ENCODE measurements at regions not wholly inside any gene's neighbourhood (a gene's known extent, or its start where the extent isn't known, plus 50 kb on each side); places are given as distances from the start of the nearest gene placed in this dataset.

- intact Hi-C loops (cut with DNase I; ENCODE audit: low total_unique reads), result no loop called here
- Histone ChIP-seq H3K4me3 (no peak overlapping the region), H3K27me3 (replicated peaks in 1 of 7) (no peaks in the 10 kb centered on the region), H3K36me3 (no peaks in the 10 kb centered on the region), H3K4me1 (no peaks in the 10 kb centered on the region), H3K9me3 (no peaks in the 10 kb centered on the region), H3K27ac (no peak overlapping the region)
- WGBS, 5 donors, result 0 to 49% (median 36%) methylated on average over 1 of the region's 1 CpG
- TF ChIP-seq POLR2A (IDR thresholded peaks at IDR 0.05), result no peak
- TF ChIP-seq, protein P1, sequence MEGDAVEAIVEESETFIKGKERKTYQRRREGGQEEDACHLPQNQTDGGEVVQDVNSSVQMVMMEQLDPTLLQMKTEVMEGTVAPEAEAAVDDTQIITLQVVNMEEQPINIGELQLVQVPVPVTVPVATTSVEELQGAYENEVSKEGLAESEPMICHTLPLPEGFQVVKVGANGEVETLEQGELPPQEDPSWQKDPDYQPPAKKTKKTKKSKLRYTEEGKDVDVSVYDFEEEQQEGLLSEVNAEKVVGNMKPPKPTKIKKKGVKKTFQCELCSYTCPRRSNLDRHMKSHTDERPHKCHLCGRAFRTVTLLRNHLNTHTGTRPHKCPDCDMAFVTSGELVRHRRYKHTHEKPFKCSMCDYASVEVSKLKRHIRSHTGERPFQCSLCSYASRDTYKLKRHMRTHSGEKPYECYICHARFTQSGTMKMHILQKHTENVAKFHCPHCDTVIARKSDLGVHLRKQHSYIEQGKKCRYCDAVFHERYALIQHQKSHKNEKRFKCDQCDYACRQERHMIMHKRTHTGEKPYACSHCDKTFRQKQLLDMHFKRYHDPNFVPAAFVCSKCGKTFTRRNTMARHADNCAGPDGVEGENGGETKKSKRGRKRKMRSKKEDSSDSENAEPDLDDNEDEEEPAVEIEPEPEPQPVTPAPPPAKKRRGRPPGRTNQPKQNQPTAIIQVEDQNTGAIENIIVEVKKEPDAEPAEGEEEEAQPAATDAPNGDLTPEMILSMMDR (IDR thresholded peaks at IDR 0.05 in 8 of 11, conservative IDR thresholded peaks at IDR 0.05 in 3 of 11), result no peak
- TF ChIP-seq POLR2AphosphoS5 (IDR thresholded peaks at IDR 0.05), result no peak
- DNase-seq, result no peak
Observed at GRCh38 chr4:74583089-74583700, 138.3 kb downstream of the AREG start.

DNA sequence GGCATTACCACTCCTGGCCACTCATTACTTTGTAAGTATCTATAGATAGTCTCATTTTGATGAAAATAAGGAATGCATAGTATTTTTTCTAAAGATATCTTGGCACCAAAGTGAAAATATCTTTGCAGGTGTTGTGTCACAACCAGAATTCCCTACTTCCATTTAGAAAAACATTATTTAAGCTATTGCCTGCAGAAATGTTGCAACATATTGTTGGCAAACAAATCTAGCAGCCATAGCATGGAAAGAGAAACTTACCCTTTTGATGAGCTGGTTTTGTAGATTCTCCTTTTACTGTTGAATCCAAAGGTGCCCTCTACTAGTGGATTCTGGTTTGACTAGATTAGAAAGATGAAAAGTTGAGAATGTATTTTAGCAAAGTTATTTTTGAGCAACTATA, 138.8 kb downstream of the AREG start:
- Histone ChIP-seq H3K27ac (no peak overlapping the region), H3K9me3 (no peaks in the 10 kb centered on the region), H3K27me3 (replicated peaks in 1 of 7) (no peaks in the 10 kb centered on the region), H3K4me3 (no peak overlapping the region), H3K4me1 (no peaks in the 10 kb centered on the region), H3K36me3 (no peaks in the 10 kb centered on the region)
- intact Hi-C loops (cut with DNase I; ENCODE audit: low total_unique reads), result no loop called here
- DNase-seq, result no peak
- TF ChIP-seq, protein P1 (IDR thresholded peaks at IDR 0.05 in 8 of 11, conservative IDR thresholded peaks at IDR 0.05 in 3 of 11), result no peak
- TF ChIP-seq POLR2A (IDR thresholded peaks at IDR 0.05) (no peak), POLR2AphosphoS5 (IDR thresholded peaks at IDR 0.05) (no peak)

DNA sequence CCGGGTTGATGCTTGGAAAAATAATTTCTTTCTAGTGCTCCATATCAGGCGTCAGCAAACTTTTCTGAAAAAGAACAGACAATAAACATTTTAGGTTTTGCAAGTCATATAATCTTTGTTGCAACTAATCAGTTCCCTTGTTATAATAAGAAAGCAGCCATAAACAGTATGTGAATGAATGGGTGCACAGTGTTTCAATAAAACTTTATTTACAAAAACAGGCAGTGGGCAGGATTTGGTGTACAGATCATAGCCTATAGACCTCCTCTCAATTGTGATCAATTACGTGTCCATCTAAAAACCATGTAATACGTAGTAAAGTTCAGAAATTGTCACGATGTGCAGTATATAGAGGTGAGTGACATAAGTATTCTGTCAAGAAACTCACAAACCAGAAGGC, 143.4 kb downstream of the AREG start:
- H3K4me1 ChIP-seq, result no peaks in the 10 kb centered on the region
- no peak overlapping the region for H3K4me3 ChIP-seq
- H3K9me3 ChIP-seq, result no peaks in the 10 kb centered on the region
- TF ChIP-seq POLR2A (IDR thresholded peaks at IDR 0.05), result no peak
- TF ChIP-seq, protein P1 (IDR thresholded peaks at IDR 0.05 in 8 of 11, conservative IDR thresholded peaks at IDR 0.05 in 3 of 11), result no peak
- TF ChIP-seq POLR2AphosphoS5 (IDR thresholded peaks at IDR 0.05), result no peak
- 84 to 94% (median 88%) methylated on average over 5 of the region's 5 CpGs for WGBS, 5 donors
- intact Hi-C loops (cut with DNase I; ENCODE audit: low total_unique reads), result no loop called here
- H3K36me3 ChIP-seq, result no peaks in the 10 kb centered on the region
- no peak for DNase-seq
- no peaks in the 10 kb centered on the region for H3K27me3 ChIP-seq (replicated peaks in 1 of 7)
- no peak overlapping the region for H3K27ac ChIP-seq

- Histone ChIP-seq H3K9me3 (no peaks in the 10 kb centered on the region), H3K27me3 (replicated peaks in 1 of 7) (no peaks in the 10 kb centered on the region), H3K36me3 (no peaks in the 10 kb centered on the region), H3K4me1 (no peaks in the 10 kb centered on the region), H3K27ac (no peak overlapping the region), H3K4me3 (no peak overlapping the region)
- DNase-seq, result no peak
- intact Hi-C loops (cut with DNase I; ENCODE audit: low total_unique reads), result no loop called here
- TF ChIP-seq POLR2A (IDR thresholded peaks at IDR 0.05) (no peak), POLR2AphosphoS5 (IDR thresholded peaks at IDR 0.05) (no peak)
- TF ChIP-seq, protein P1 (IDR thresholded peaks at IDR 0.05 in 8 of 11, conservative IDR thresholded peaks at IDR 0.05 in 3 of 11), result no peak
Observed at GRCh38 chr4:74590476-74590875, 145.5 kb downstream of the AREG start.
